Thyroid gland (tissue), 4 donors: ENCODE measurements at regions not wholly inside any gene's neighbourhood (a gene's known extent, or its start where the extent isn't known, plus 50 kb on each side); places are given as distances from the start of the nearest gene placed in this dataset.

ENCODE experiments used
- CTCF ChIP-seq, 6 experiments: fragments of 200-600 bp in 3 of 6; fragments of 450-650 bp in 3 of 6; sonication (generic) in 3 of 6; IDR thresholded peaks; one replicate each; pipeline ENCODE4 v1.5.1; 2016 to 2019; ENCODE audit warnings: antibody characterized with exemption in 6 of 6, mild to moderate bottlenecking in 2 of 6, inconsistent platforms in 1 of 6, moderate library complexity in 1 of 6
- POLR2A ChIP-seq, 2 donors: fragments of 450-650 bp; IDR thresholded peaks; one replicate each; pipeline ENCODE4 v1.6.1; 2017; ENCODE audit warnings: antibody characterized with exemption in 2 of 2, mild to moderate bottlenecking in 2 of 2, moderate library complexity in 1 of 2

GRCh38 chr2:47300081-47300480, 69.0 kb upstream of the EPCAM start:
- TF ChIP-seq CTCF (IDR thresholded peaks at IDR 0.05) (no peak), POLR2A (IDR thresholded peaks at IDR 0.05) (no peak)
